ENCODE measurements at regions not wholly inside any gene's neighbourhood (a gene's known extent, or its start where the extent isn't known, plus 50 kb on each side); places are given as distances from the start of the nearest gene placed in this dataset.

- H3K9ac ChIP-seq (ENCODE audit: low read length), result no peak overlapping the region
- no peak overlapping the region for H3K4ac ChIP-seq (ENCODE audit: low read depth, low read length)
- H3K79me2 ChIP-seq (ENCODE audit: control insufficient read depth, insufficient read depth, low read length, poor library complexity), result no peaks in the 10 kb centered on the region
- no peak overlapping the region for H4K91ac ChIP-seq (ENCODE audit: low read depth, low read length)
- DNase-seq, result no peak
- no peak overlapping the region for H4K12ac ChIP-seq (ENCODE audit: low read depth, low read length)
- H2BK120ac ChIP-seq (ENCODE audit: insufficient read depth, low read length, poor library complexity), result no peak overlapping the region
- H2AK5ac ChIP-seq (ENCODE audit: low read length), result no peak overlapping the region
- H2AFZ ChIP-seq (ENCODE audit: insufficient read depth, low read length, poor library complexity), result no peak overlapping the region
- H2BK5ac ChIP-seq (ENCODE audit: low read depth, low read length, poor library complexity), result no peak overlapping the region
- no peak overlapping the region for H3K14ac ChIP-seq (ENCODE audit: low read length)
- no peaks in the 10 kb centered on the region for H3K4me1 ChIP-seq (ENCODE audit: control insufficient read depth in 1 of 2, insufficient read depth in 2 of 2, low read length in 2 of 2)
- no peaks in the 10 kb centered on the region for H3K27me3 ChIP-seq (ENCODE audit: insufficient read depth, low read length)
- no CpG with 5 or more reads among the region's 2 CpGs for WGBS (ENCODE audit: extremely low coverage, insufficient coverage, insufficient read length)
- H2BK12ac ChIP-seq (ENCODE audit: low read length), result no peak overlapping the region
- no peak overlapping the region for H3K4me3 ChIP-seq (ENCODE audit: low read depth, low read length)
- no peaks in the 10 kb centered on the region for H3K36me3 ChIP-seq (ENCODE audit: control insufficient read depth in 1 of 2, insufficient read depth in 2 of 2, low read length in 2 of 2)
- no peak overlapping the region for H3K4me2 ChIP-seq (ENCODE audit: low read length)
- no peak overlapping the region for H4K8ac ChIP-seq (ENCODE audit: low read depth, low read length)
- peaks cover 13% of the 10 kb centered on the region for H3K9me3 ChIP-seq (ENCODE audit: insufficient read depth, low read depth, low read length)
- H3K18ac ChIP-seq (ENCODE audit: low read length), result no peak overlapping the region
- H3K79me1 ChIP-seq (ENCODE audit: low read length), result no peaks in the 10 kb centered on the region
- no peak overlapping the region for H3K27ac ChIP-seq (ENCODE audit: low read depth, low read length)
- no peak overlapping the region for H3K23ac ChIP-seq (ENCODE audit: low read length)
Observed at GRCh38 chr6:128763599-128764300, 119.2 kb upstream of the LAMA2 start.

DNA sequence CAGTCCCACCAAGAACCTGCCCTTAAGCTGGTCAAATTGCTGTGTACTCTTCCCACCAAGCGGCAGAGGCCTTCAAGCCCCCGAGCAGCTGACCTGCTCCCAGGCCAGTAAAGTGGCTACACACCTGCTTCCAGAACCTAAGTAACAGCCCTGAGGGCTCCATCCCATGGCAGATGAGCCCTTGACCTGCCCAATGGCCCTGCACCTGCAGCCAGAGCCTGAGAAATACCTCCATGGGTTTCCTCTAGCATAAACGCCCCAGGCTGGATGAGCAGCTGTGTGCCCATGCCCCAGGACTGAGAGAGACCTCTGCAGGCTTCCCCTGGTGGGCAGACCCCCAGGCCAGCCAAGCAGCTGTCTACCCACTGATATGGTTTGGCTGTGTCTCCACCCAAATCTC lies 123.0 kb upstream of the LAMA2 start:
- WGBS (ENCODE audit: extremely low coverage, insufficient coverage, insufficient read length), result no CpG with 5 or more reads among the region's 3 CpGs
- H3K4me2 ChIP-seq (ENCODE audit: low read length), result no peak overlapping the region
- H3K14ac ChIP-seq (ENCODE audit: low read length), result no peak overlapping the region
- no peak overlapping the region for H2BK5ac ChIP-seq (ENCODE audit: low read depth, low read length, poor library complexity)
- H3K4ac ChIP-seq (ENCODE audit: low read depth, low read length), result no peak overlapping the region
- no peak overlapping the region for H4K8ac ChIP-seq (ENCODE audit: low read depth, low read length)
- H3K79me2 ChIP-seq (ENCODE audit: control insufficient read depth, insufficient read depth, low read length, poor library complexity), result no peaks in the 10 kb centered on the region
- H2BK120ac ChIP-seq (ENCODE audit: insufficient read depth, low read length, poor library complexity), result no peak overlapping the region
- H4K12ac ChIP-seq (ENCODE audit: low read depth, low read length), result no peak overlapping the region
- no peak overlapping the region for H2AFZ ChIP-seq (ENCODE audit: insufficient read depth, low read length, poor library complexity)
- no peaks in the 10 kb centered on the region for H3K4me1 ChIP-seq (ENCODE audit: control insufficient read depth in 1 of 2, insufficient read depth in 2 of 2, low read length in 2 of 2)
- no peak overlapping the region for H3K23ac ChIP-seq (ENCODE audit: low read length)
- no peaks in the 10 kb centered on the region for H3K36me3 ChIP-seq (ENCODE audit: control insufficient read depth in 1 of 2, insufficient read depth in 2 of 2, low read length in 2 of 2)
- no peak overlapping the region for H3K9ac ChIP-seq (ENCODE audit: low read length)
- H2AK5ac ChIP-seq (ENCODE audit: low read length), result no peak overlapping the region
- no peak for DNase-seq
- H3K79me1 ChIP-seq (ENCODE audit: low read length), result no peaks in the 10 kb centered on the region
- H3K27me3 ChIP-seq (ENCODE audit: insufficient read depth, low read length), result no peaks in the 10 kb centered on the region
- H4K91ac ChIP-seq (ENCODE audit: low read depth, low read length), result no peak overlapping the region
- H3K27ac ChIP-seq (ENCODE audit: low read depth, low read length), result no peak overlapping the region
- no peak overlapping the region for H3K18ac ChIP-seq (ENCODE audit: low read length)
- H2BK12ac ChIP-seq (ENCODE audit: low read length), result no peak overlapping the region
- H3K9me3 ChIP-seq (ENCODE audit: insufficient read depth, low read depth, low read length), result peaks cover 6% of the 10 kb centered on the region
- no peak overlapping the region for H3K4me3 ChIP-seq (ENCODE audit: low read depth, low read length)

DNA sequence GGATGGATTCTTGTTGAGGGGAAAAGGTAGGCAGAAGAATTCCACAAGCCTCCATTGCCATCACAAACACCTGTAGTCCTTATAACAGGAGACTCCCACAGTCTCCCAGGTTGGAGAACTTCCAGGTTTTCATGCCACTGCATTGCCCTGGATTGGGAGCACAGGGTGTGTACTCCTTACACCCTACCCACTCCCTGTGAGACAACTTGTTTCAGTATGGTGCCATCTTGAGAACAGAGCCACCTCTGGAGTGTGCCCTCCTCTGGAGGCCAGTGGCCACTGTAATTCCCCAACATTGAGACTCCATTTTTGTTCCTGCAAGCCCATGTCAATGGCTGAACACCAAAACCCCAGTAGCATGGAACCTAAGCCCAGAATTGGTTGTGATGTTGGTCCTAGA lies 123.5 kb upstream of the LAMA2 start:
- Histone ChIP-seq H2BK120ac (ENCODE audit: insufficient read depth, low read length, poor library complexity) (no peak overlapping the region), H3K4ac (ENCODE audit: low read depth, low read length) (no peak overlapping the region), H2BK5ac (ENCODE audit: low read depth, low read length, poor library complexity) (no peak overlapping the region), H3K27ac (ENCODE audit: low read depth, low read length) (no peak overlapping the region), H3K9me3 (ENCODE audit: insufficient read depth, low read depth, low read length) (peaks cover 6% of the 10 kb centered on the region), H3K27me3 (ENCODE audit: insufficient read depth, low read length) (no peaks in the 10 kb centered on the region), H3K4me2 (ENCODE audit: low read length) (no peak overlapping the region), H3K79me1 (ENCODE audit: low read length) (no peaks in the 10 kb centered on the region), H3K23ac (ENCODE audit: low read length) (peak overlapping the region; percentile 12), H3K36me3 (ENCODE audit: control insufficient read depth in 1 of 2, insufficient read depth in 2 of 2, low read length in 2 of 2) (no peaks in the 10 kb centered on the region), H3K4me3 (ENCODE audit: low read depth, low read length) (no peak overlapping the region), H2AFZ (ENCODE audit: insufficient read depth, low read length, poor library complexity) (no peak overlapping the region), H4K8ac (ENCODE audit: low read depth, low read length) (no peak overlapping the region), H3K4me1 (ENCODE audit: control insufficient read depth in 1 of 2, insufficient read depth in 2 of 2, low read length in 2 of 2) (no peaks in the 10 kb centered on the region), H2BK12ac (ENCODE audit: low read length) (no peak overlapping the region), H4K91ac (ENCODE audit: low read depth, low read length) (no peak overlapping the region), H3K18ac (ENCODE audit: low read length) (no peak overlapping the region), H3K9ac (ENCODE audit: low read length) (no peak overlapping the region), H3K79me2 (ENCODE audit: control insufficient read depth, insufficient read depth, low read length, poor library complexity) (no peaks in the 10 kb centered on the region), H3K14ac (ENCODE audit: low read length) (no peak overlapping the region), H2AK5ac (ENCODE audit: low read length) (no peak overlapping the region), H4K12ac (ENCODE audit: low read depth, low read length) (no peak overlapping the region)
- DNase-seq, result no peak

DNA sequence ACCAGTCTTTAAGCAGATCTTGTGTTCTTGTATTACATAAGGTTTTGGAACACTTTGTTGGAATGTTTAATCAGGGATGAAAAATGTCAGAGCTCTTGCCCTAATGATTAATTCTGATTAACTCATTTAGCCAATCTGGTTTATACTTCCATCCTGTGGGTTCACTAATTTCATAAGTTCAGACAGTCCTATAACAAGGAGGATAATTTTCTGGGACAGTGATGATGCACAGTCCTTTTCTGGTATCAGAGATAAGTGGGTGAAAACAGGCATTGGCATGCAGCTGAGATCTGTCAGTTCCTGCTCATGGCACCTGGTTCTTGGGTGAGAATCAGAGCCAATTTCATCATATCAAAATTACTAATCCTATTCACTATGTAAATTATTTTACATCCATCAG lies 125.0 kb upstream of the LAMA2 start:
- Histone ChIP-seq H4K8ac (ENCODE audit: low read depth, low read length) (no peak overlapping the region), H2BK120ac (ENCODE audit: insufficient read depth, low read length, poor library complexity) (no peak overlapping the region), H2BK12ac (ENCODE audit: low read length) (no peak overlapping the region), H4K12ac (ENCODE audit: low read depth, low read length) (no peak overlapping the region), H3K23ac (ENCODE audit: low read length) (no peak overlapping the region), H4K91ac (ENCODE audit: low read depth, low read length) (no peak overlapping the region), H3K4ac (ENCODE audit: low read depth, low read length) (no peak overlapping the region), H3K14ac (ENCODE audit: low read length) (no peak overlapping the region), H3K9me3 (ENCODE audit: insufficient read depth, low read depth, low read length) (peaks cover 6% of the 10 kb centered on the region), H3K18ac (ENCODE audit: low read length) (no peak overlapping the region), H3K4me2 (ENCODE audit: low read length) (no peak overlapping the region), H3K4me1 (ENCODE audit: control insufficient read depth in 1 of 2, insufficient read depth in 2 of 2, low read length in 2 of 2) (no peaks in the 10 kb centered on the region), H3K79me2 (ENCODE audit: control insufficient read depth, insufficient read depth, low read length, poor library complexity) (no peaks in the 10 kb centered on the region), H3K79me1 (ENCODE audit: low read length) (no peaks in the 10 kb centered on the region), H2AK5ac (ENCODE audit: low read length) (no peak overlapping the region), H2AFZ (ENCODE audit: insufficient read depth, low read length, poor library complexity) (no peak overlapping the region), H3K27ac (ENCODE audit: low read depth, low read length) (no peak overlapping the region), H3K4me3 (ENCODE audit: low read depth, low read length) (no peak overlapping the region), H3K27me3 (ENCODE audit: insufficient read depth, low read length) (no peaks in the 10 kb centered on the region), H3K9ac (ENCODE audit: low read length) (no peak overlapping the region), H3K36me3 (ENCODE audit: control insufficient read depth in 1 of 2, insufficient read depth in 2 of 2, low read length in 2 of 2) (no peaks in the 10 kb centered on the region), H2BK5ac (ENCODE audit: low read depth, low read length, poor library complexity) (no peak overlapping the region)
- no peak for DNase-seq
